Naive thymus-derived CD4-positive, alpha-beta T cell (primary cell): ENCODE measurements at regions not wholly inside any gene's neighbourhood (a gene's known extent, or its start where the extent isn't known, plus 50 kb on each side); places are given as distances from the start of the nearest gene placed in this dataset.

Experiments used
- ATAC-seq: fragments of 150-1000 bp; cut with Tn5 transposase; 2 replicates; pipeline ENCODE4 v1.10.0; 2021; ENCODE audit warnings: mild to moderate bottlenecking, moderate library complexity
- CTCF ChIA-PET: fragments of 350-600 bp; sonication (Branson Sonifier 250); formaldehyde crosslinking; loops from one replicate; lab custom pipeline; 2021; ENCODE audit warnings: antibody characterized with exemption; lab: Charles Lee
- POLR2A ChIA-PET: fragments of 350-600 bp; sonication (Branson Sonifier 250); formaldehyde crosslinking; loops from one replicate; lab custom pipeline; 2021; ENCODE audit warnings: antibody characterized with exemption, inconsistent platforms; lab: Charles Lee
- DNase-seq, 9 donors: peaks; one replicate each; pipeline versions ENCODE4 v3.0.0 to v3.0.0-alpha.2; 2020 to 2022; ENCODE audit warnings: mixed read lengths in 1 of 9
- H3K27ac ChIP-seq: one replicate; pipeline ENCODE4 v1.7.0; 2013; ENCODE audit warnings: mild to moderate bottlenecking, low read depth, low read length, moderate library complexity
- H3K27me3 ChIP-seq, 2 donors: one replicate each; pipeline ENCODE4 v1.7.0; 2013; ENCODE audit warnings: low read length in 2 of 2, mild to moderate bottlenecking in 2 of 2, moderate library complexity in 2 of 2; ENCODE audit not compliant: control insufficient read depth in 2 of 2, insufficient read depth in 2 of 2
- H3K36me3 ChIP-seq, 3 experiments: 1 replicate in 2 of 3; 2 replicates in 1 of 3; pipeline ENCODE4 v1.7.0; 2013; ENCODE audit warnings: low read length in 3 of 3, mild to moderate bottlenecking in 3 of 3, moderate library complexity in 1 of 3; ENCODE audit not compliant: insufficient read depth in 3 of 3, control insufficient read depth in 2 of 3
- H3K4me1 ChIP-seq, 2 donors: one replicate each; pipeline ENCODE4 v1.7.0; 2013; ENCODE audit warnings: low read length in 2 of 2, mild to moderate bottlenecking in 2 of 2, moderate library complexity in 1 of 2; ENCODE audit not compliant: control insufficient read depth in 2 of 2, insufficient read depth in 2 of 2
- H3K4me3 ChIP-seq: 2 replicates; pipeline ENCODE4 v1.7.0; 2013; ENCODE audit warnings: mild to moderate bottlenecking, low read length
- H3K9me3 ChIP-seq, 3 experiments: 1 replicate in 2 of 3; 2 replicates in 1 of 3; pipeline ENCODE4 v1.7.0; 2013; ENCODE audit warnings: low read length in 3 of 3; ENCODE audit not compliant: control insufficient read depth in 2 of 3
- H3K27ac Mint-ChIP-seq, 9 donors: one replicate each; pipeline ENCODE4 v1.8.0; 2020 to 2022; ENCODE audit warnings: mixed read lengths in 9 of 9, mild to moderate bottlenecking in 8 of 9, moderate library complexity in 5 of 9, inconsistent platforms in 2 of 9
- H3K27me3 Mint-ChIP-seq, 5 donors: one replicate each; pipeline ENCODE4 v1.8.0; 2021 to 2022; ENCODE audit warnings: mixed read lengths in 5 of 5, mild to moderate bottlenecking in 1 of 5
- H3K36me3 Mint-ChIP-seq, 5 donors: one replicate each; pipeline ENCODE4 v1.8.0; 2020 to 2022; ENCODE audit warnings: mixed read lengths in 5 of 5, mild to moderate bottlenecking in 3 of 5, inconsistent platforms in 1 of 5
- H3K4me1 Mint-ChIP-seq, 7 donors: one replicate each; pipeline ENCODE4 v1.8.0; 2020 to 2022; ENCODE audit warnings: mixed read lengths in 7 of 7, mild to moderate bottlenecking in 3 of 7, inconsistent platforms in 1 of 7
- H3K4me3 Mint-ChIP-seq, 10 donors: one replicate each; pipeline ENCODE4 v1.8.0; 2020 to 2022; ENCODE audit warnings: mild to moderate bottlenecking in 10 of 10, mixed read lengths in 10 of 10, moderate library complexity in 6 of 10, inconsistent platforms in 2 of 10
- H3K9me3 Mint-ChIP-seq, 11 donors: one replicate each; pipeline ENCODE4 v1.8.0; 2020 to 2022; ENCODE audit warnings: mixed read lengths in 11 of 11, mild to moderate bottlenecking in 4 of 11, inconsistent platforms in 1 of 11, moderate library complexity in 1 of 11
- intact Hi-C, 2 donors: fragments of 100-400 bp; cut with micrococcal nuclease; formaldehyde crosslinking; loops; one replicate each; pipeline ENCODE4 v1.15.1; 2023

- no peaks in the 10 kb centered on the region for H3K27me3 Mint-ChIP-seq
- no peak overlapping the region for H3K4me3 ChIP-seq
- ChIA-PET CTCF (no interaction called here), POLR2A (no interaction called here)
- no peaks in the 10 kb centered on the region for H3K4me1 Mint-ChIP-seq
- no peaks in the 10 kb centered on the region for H3K4me1 ChIP-seq
- no peaks in the 10 kb centered on the region for H3K9me3 ChIP-seq
- DNase-seq: no peak
- H3K4me3 Mint-ChIP-seq: no peak overlapping the region
- no peak overlapping the region for H3K27ac Mint-ChIP-seq
- H3K36me3 Mint-ChIP-seq: no peaks in the 10 kb centered on the region
- H3K27me3 ChIP-seq: no peaks in the 10 kb centered on the region
- no peak for ATAC-seq
- H3K9me3 Mint-ChIP-seq: peaks cover 0 to 21% (median 4%) of the 10 kb centered on the region in 11 donors
- intact Hi-C loops: no loop called here
- no peak overlapping the region for H3K27ac ChIP-seq
- no peaks in the 10 kb centered on the region for H3K36me3 ChIP-seq
Observed at GRCh38 chr14:47772652-47773051, 97.2 kb upstream of the MDGA2 start.

- Histone ChIP-seq H3K27me3 (no peaks in the 10 kb centered on the region), H3K4me3 (no peak overlapping the region), H3K36me3 (no peaks in the 10 kb centered on the region), H3K9me3 (no peaks in the 10 kb centered on the region), H3K4me1 (no peaks in the 10 kb centered on the region), H3K27ac (no peak overlapping the region)
- CTCF ChIA-PET: no interaction called here
- H3K4me1 Mint-ChIP-seq: no peaks in the 10 kb centered on the region
- no peak for ATAC-seq
- intact Hi-C loops: no loop called here
- no peaks in the 10 kb centered on the region for H3K27me3 Mint-ChIP-seq
- DNase-seq: no peak
- H3K36me3 Mint-ChIP-seq: peaks cover 0 to 4% (median 0%) of the 10 kb centered on the region in 5 donors
- POLR2A ChIA-PET: no interaction called here
- H3K27ac Mint-ChIP-seq: no peak overlapping the region
- peaks cover 3 to 38% (median 14%) of the 10 kb centered on the region in 11 donors for H3K9me3 Mint-ChIP-seq
- no peak overlapping the region for H3K4me3 Mint-ChIP-seq
Observed at GRCh38 chr14:47763188-47763854, 87.9 kb upstream of the MDGA2 start.

GRCh38 chr14:47746986-47747385, 71.6 kb upstream of the MDGA2 start:
- H3K36me3 Mint-ChIP-seq: no peaks in the 10 kb centered on the region
- DNase-seq (no peak), ATAC-seq (no peak)
- ChIA-PET POLR2A (no interaction called here), CTCF (no interaction called here)
- Histone ChIP-seq H3K4me3 (no peak overlapping the region), H3K36me3 (no peaks in the 10 kb centered on the region), H3K27me3 (no peaks in the 10 kb centered on the region), H3K9me3 (no peaks in the 10 kb centered on the region), H3K4me1 (no peaks in the 10 kb centered on the region), H3K27ac (no peak overlapping the region)
- H3K27ac Mint-ChIP-seq: no peak overlapping the region
- H3K27me3 Mint-ChIP-seq: no peaks in the 10 kb centered on the region
- peaks cover 0 to 5% (median 0%) of the 10 kb centered on the region in 11 donors for H3K9me3 Mint-ChIP-seq
- intact Hi-C loops: no loop called here
- H3K4me1 Mint-ChIP-seq: no peaks in the 10 kb centered on the region
- H3K4me3 Mint-ChIP-seq: no peak overlapping the region

- Mint-ChIP-seq H3K27ac (no peak overlapping the region), H3K4me3 (no peak overlapping the region), H3K27me3 (no peaks in the 10 kb centered on the region), H3K4me1 (no peaks in the 10 kb centered on the region), H3K9me3 (peaks cover 0 to 5% (median 0%) of the 10 kb centered on the region in 11 donors), H3K36me3 (no peaks in the 10 kb centered on the region)
- Histone ChIP-seq H3K36me3 (no peaks in the 10 kb centered on the region), H3K4me1 (no peaks in the 10 kb centered on the region), H3K27ac (no peak overlapping the region), H3K27me3 (no peaks in the 10 kb centered on the region), H3K4me3 (no peak overlapping the region), H3K9me3 (no peaks in the 10 kb centered on the region)
- no peak for ATAC-seq
- ChIA-PET POLR2A (no interaction called here), CTCF (no interaction called here)
- DNase-seq: no peak
- intact Hi-C loops: no loop called here
Observed at GRCh38 chr14:47744155-47744554, 68.8 kb upstream of the MDGA2 start.

DNA sequence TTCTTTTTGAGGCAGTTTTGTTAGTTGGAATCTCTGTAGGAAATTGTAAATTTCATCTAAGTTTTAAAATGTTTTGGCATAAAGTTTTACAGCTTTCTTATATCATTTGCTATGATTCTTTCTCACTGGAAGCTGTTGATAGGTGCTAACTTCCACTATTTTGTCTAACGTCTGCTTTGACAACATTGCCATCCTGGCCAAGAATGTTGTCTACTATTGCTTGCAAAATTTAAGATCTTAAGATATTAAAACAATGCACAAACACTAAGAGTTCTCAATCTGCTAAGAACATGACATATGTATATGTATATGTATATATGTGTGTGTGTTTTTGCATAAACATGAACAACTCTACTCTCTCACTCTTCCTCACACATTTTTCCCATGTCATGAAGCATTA, 64.1 kb upstream of the MDGA2 start:
- Mint-ChIP-seq H3K4me3 (no peak overlapping the region), H3K9me3 (peaks cover 0 to 5% (median 0%) of the 10 kb centered on the region in 11 donors), H3K27me3 (no peaks in the 10 kb centered on the region), H3K27ac (peak overlapping the region in 1 of 9 donors; percentile 46), H3K4me1 (no peaks in the 10 kb centered on the region), H3K36me3 (no peaks in the 10 kb centered on the region)
- H3K36me3 ChIP-seq: no peaks in the 10 kb centered on the region
- H3K9me3 ChIP-seq: no peaks in the 10 kb centered on the region
- ATAC-seq (no peak), DNase-seq (no peak)
- intact Hi-C loops: no loop called here
- H3K4me3 ChIP-seq: no peak overlapping the region
- POLR2A ChIA-PET: no interaction called here
- H3K4me1 ChIP-seq: no peaks in the 10 kb centered on the region
- H3K27ac ChIP-seq: no peak overlapping the region
- no peaks in the 10 kb centered on the region for H3K27me3 ChIP-seq
- CTCF ChIA-PET: no interaction called here

DNA sequence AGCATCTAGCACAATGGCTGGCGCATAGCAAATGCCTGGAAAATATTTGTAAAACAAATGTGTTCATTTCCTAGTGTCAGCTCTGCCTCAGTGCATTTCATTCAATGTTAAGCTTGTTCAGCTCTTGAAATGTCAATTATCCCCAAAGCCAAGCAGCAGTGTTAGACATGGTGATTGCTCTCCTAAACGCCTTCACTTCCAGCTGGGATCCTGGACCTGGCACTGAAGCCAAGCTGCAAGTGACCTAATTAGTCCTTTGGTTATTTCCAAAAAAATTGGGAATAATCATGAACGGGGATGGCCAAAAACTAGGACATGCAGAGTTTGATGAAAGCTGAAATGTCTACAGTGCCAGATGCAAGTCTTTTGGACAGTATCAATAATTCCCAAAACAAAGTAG, 54.9 kb upstream of the MDGA2 start:
- Mint-ChIP-seq H3K36me3 (no peaks in the 10 kb centered on the region), H3K4me3 (no peak overlapping the region), H3K4me1 (no peaks in the 10 kb centered on the region), H3K27ac (no peak overlapping the region), H3K27me3 (no peaks in the 10 kb centered on the region), H3K9me3 (peaks cover 0 to 5% (median 0%) of the 10 kb centered on the region in 11 donors)
- Histone ChIP-seq H3K9me3 (no peaks in the 10 kb centered on the region), H3K4me3 (no peak overlapping the region), H3K36me3 (no peaks in the 10 kb centered on the region), H3K27me3 (no peaks in the 10 kb centered on the region), H3K4me1 (no peaks in the 10 kb centered on the region), H3K27ac (no peak overlapping the region)
- CTCF ChIA-PET: no interaction called here
- no peak for DNase-seq
- intact Hi-C loops: no loop called here
- POLR2A ChIA-PET: no interaction called here
- no peak for ATAC-seq
